Stimulated activated CD8-positive, alpha-beta memory T cell treated with anti-CD3 and anti-CD28 coated beads, Interleukin-7, amount 100 ng/mL, for 24 hours (primary cell): ENCODE measurements at regions not wholly inside any gene's neighbourhood (a gene's known extent, or its start where the extent isn't known, plus 50 kb on each side); places are given as distances from the start of the nearest gene placed in this dataset.

Source experiments
- DNase-seq: peaks from one replicate; pipeline ENCODE4 v3.0.0-alpha.2; 2020; ENCODE audit warnings: low read depth

- no peak for DNase-seq
These were observed 54.7 kb upstream of the DSCAM start for GRCh38 chr21:40901691-40902090.

- no peak for DNase-seq
These were observed 55.3 kb upstream of the DSCAM start for GRCh38 chr21:40902299-40902698.

GRCh38 chr21:40902993-40903392 lies 56.0 kb upstream of the DSCAM start:
- DNase-seq: no peak

- DNase-seq: no peak
These were observed 58.3 kb upstream of the DSCAM start for GRCh38 chr21:40905251-40905650.

- no peak for DNase-seq
These were observed 65.4 kb upstream of the DSCAM start for GRCh38 chr21:40912375-40912774.

- no peak for DNase-seq
These were observed 68.2 kb upstream of the DSCAM start for GRCh38 chr21:40915114-40915513.

- DNase-seq: no peak
These were observed 76.4 kb upstream of the DSCAM start for GRCh38 chr21:40923407-40923806.

- no peak for DNase-seq
These were observed 76.9 kb upstream of the DSCAM start for GRCh38 chr21:40923901-40924300.

- DNase-seq: no peak
These were observed 77.7 kb upstream of the DSCAM start for GRCh38 chr21:40924641-40925040.

- DNase-seq: no peak
These were observed 79.3 kb upstream of the DSCAM start for GRCh38 chr21:40926238-40926637.

- DNase-seq: no peak
These were observed 82.9 kb upstream of the DSCAM start for GRCh38 chr21:40929833-40930232.

- DNase-seq: no peak
These were observed 84.2 kb upstream of the DSCAM start for GRCh38 chr21:40931197-40931596.

GRCh38 chr21:40936178-40936577 lies 89.2 kb upstream of the DSCAM start:
- DNase-seq: no peak

GRCh38 chr21:40936771-40937261 lies 89.9 kb upstream of the DSCAM start:
- DNase-seq: no peak

GRCh38 chr21:40938078-40938477 lies 91.1 kb upstream of the DSCAM start:
- no peak for DNase-seq

GRCh38 chr21:40938611-40939010 lies 91.7 kb upstream of the DSCAM start:
- no peak for DNase-seq

GRCh38 chr21:40947713-40948112 lies 100.8 kb upstream of the DSCAM start:
- DNase-seq: no peak

GRCh38 chr21:40950970-40951369 lies 104.0 kb upstream of the DSCAM start:
- DNase-seq: no peak

GRCh38 chr21:40952551-40953323 lies 105.8 kb upstream of the DSCAM start:
- no peak for DNase-seq

GRCh38 chr21:40964691-40965090 lies 117.7 kb upstream of the DSCAM start:
- DNase-seq: no peak

- no peak for DNase-seq
These were observed 120.8 kb upstream of the DSCAM start for GRCh38 chr21:40967771-40968170.

- no peak for DNase-seq
These were observed 125.2 kb upstream of the DSCAM start for GRCh38 chr21:40972151-40972550.

- no peak for DNase-seq
These were observed 129.5 kb upstream of the DSCAM start for GRCh38 chr21:40976198-40977109.
